GM18951 (cell line): ENCODE measurements at regions not wholly inside any gene's neighbourhood (a gene's known extent, or its start where the extent isn't known, plus 50 kb on each side); places are given as distances from the start of the nearest gene placed in this dataset.

Experiments used
- POLR2A ChIP-seq: IDR thresholded peaks from 4 replicates; pipeline ENCODE4 v1.6.1; 2011; ENCODE audit warnings: mild to moderate bottlenecking; ENCODE audit not compliant: insufficient read length, insufficient read depth; ENCODE audit errors: extremely low read depth
- in situ Hi-C: fragments of 300-500 bp; cut with MboI; formaldehyde crosslinking; loops from one replicate; pipeline ENCODE4 v1.12.0; 2022; ENCODE audit warnings: low sequenced_read_pairs, mixed read lengths, inconsistent platforms; ENCODE audit not compliant: unreplicated experiment

DNA sequence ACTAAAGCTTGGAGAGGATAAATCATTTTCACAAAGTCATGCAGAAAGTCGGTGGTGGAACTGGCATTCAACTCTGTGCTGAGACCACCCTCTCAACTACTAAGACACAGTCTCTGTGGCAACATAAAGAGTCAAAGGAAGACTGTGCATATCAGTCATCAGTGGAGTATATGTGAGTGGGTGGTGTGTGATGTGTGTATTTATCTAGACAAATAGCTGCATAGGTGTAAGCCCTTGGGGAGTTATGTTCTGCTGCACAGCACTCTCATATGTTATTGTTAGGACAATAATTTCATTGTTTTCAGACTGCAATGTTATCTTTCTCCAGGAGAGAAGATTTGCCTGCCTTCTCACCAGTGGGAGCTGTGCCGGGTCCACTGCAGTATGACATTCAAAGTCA, 186.3 kb upstream of the HNRNPA3 start:
- TF ChIP-seq POLR2A = no peak
- in situ Hi-C loops = no loop called here

DNA sequence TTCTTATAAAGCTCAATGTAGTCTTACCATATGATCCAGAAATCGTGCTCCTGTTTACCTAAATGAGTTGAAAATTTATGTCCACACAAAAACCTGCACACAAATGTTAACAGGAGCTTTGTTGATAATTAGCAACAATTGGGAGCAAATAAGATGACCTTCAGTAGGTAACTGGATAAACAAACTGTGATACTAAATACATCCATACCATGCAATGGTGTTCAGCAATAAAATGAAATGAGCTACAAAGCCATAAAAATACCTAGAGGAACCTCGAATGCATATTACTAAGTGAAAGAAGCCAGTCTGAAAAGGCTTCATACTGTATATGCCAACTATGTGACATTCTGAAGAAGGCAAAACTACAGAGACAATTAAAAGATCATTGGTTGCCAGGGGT, 185.6 kb upstream of the HNRNPA3 start:
- in situ Hi-C loops = no loop called here
- no peak for TF ChIP-seq POLR2A

GRCh38 chr2:177028296-177028695, 184.3 kb upstream of the HNRNPA3 start:
- no peak for TF ChIP-seq POLR2A
- in situ Hi-C loops = no loop called here

DNA sequence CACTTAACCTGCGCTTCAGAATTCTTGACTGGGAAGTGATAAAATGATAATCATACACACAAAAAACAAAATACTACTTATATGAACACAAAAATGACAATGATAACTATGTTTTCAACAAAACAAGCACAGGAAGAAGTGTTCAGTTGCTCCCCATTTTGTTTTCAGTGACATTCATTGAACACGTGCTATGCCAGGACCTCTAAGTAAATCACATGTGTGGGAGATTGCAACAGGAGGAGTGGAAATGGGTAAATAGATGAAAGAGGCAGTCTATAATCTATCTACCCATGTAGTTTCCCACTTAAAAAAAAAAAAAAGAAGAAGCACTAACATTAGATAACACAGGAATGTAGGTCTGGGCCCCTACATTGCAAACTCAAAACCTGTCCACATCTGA, 183.5 kb upstream of the HNRNPA3 start:
- in situ Hi-C loops = no loop called here
- no peak for TF ChIP-seq POLR2A

DNA sequence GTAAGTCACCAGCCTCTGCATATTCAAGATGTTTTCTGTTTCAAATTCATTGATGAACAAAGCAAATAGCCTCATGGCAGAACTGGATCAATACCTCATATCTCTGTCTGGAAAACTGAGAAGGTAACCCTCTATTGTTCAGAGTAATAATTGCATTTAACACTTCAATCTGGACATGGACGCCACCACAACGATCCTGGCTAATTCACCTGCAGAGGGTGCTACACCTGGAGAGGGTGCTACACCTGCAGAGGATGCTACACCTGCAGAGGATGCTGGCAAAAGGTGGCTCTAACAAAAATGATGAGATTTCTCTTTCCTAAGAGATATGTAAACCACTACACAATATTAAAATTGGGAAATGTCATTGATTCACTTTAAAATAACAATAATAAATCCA, 183.1 kb upstream of the HNRNPA3 start:
- in situ Hi-C loops = no loop called here
- TF ChIP-seq POLR2A = no peak

GRCh38 chr2:177029901-177030300, 182.7 kb upstream of the HNRNPA3 start:
- in situ Hi-C loops = no loop called here
- no peak for TF ChIP-seq POLR2A

DNA sequence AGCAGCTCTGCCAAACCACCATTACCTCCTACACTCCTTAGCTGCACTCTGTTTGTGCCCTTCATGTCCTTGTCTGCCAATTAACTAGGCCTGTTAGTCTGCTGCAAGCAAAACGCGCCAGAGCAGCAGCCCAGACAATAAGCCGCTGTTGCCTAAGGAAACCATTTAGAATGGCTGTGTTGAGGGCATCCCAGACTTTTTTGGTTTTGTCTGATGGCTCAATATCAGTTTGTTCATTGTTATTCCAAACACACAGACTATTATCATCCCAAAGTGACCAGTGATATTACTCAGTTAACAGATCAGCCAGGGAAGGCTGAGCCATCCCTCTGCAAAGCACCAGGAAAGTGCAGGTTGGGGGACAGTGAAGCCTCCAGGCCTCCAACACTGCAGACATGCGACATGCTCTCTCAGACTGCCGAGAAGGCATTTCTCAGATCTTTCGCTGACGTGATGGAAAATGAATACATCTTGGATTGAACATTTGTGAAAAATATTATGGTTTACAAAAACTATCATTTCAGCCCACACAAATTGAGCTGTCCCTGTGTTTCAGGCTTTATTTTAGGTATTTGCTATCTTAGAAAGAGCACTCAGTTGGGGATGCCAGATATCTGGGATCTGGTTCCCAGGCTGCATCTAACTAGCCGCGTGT, 182.0 kb upstream of the HNRNPA3 start:
- no peak for TF ChIP-seq POLR2A
- in situ Hi-C loops = no loop called here

DNA sequence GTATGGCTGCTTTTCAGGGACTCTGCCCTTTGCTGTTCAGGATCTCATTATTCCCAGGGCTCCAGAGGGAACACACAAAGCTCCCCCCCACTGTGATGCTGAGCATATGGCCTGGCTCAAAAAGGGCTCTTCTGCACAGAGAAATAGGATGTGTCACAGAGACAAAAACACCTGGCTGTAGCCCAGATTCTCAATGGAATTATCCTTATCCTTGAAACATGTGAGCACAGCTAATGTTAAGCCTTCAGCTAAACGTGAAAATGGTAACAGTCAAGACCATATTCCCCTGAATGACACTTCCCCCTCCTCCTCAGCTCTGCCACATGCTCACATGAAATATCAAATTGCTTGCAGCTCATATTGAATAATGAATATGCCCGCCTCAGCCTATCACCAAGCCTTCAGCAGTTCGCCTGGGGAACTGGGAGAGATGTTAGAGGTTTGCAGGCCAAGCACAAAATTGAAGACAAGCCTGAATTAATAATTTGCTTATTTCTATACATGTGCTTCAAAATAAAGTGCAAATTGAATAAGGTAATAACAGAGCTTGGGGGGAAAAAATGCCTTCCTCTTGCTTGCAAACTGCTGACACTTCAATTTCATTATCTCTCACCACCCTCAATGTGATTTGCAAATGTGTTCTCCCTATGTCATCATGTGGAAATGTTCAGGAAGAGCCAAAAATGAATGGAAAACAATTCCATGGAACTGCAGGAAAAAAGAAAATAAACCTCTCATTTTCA, 181.0 kb upstream of the HNRNPA3 start:
- in situ Hi-C loops = no loop called here
- TF ChIP-seq POLR2A = no peak

DNA sequence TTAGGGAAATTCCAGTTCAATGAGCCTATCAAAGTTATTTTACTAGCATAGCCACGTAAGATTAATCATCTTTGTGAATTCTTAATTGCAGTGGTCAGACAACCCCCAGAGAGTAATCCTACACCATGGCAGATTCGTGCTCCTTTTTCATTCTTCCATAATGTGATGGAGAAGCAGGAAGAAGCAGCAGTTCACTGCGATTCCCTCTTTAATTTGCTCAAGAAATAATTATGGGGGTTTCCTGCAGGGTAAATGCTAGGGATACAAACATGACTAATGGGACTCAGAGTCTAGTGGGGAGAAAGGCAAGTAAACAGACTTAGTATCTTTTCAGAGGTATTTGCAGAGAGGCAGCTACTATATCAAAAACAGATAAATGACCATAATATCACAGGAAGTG, 175.8 kb upstream of the HNRNPA3 start:
- no peak for TF ChIP-seq POLR2A
- in situ Hi-C loops = no loop called here

- TF ChIP-seq POLR2A = no peak
- in situ Hi-C loops = no loop called here
Measured at GRCh38 chr2:177037569-177037968, 175.0 kb upstream of the HNRNPA3 start.

GRCh38 chr2:177038787-177039484, 173.7 kb upstream of the HNRNPA3 start:
- TF ChIP-seq POLR2A = no peak
- in situ Hi-C loops = no loop called here

GRCh38 chr2:177042311-177042710, 170.3 kb upstream of the HNRNPA3 start:
- in situ Hi-C loops = no loop called here
- TF ChIP-seq POLR2A = no peak

GRCh38 chr2:177044671-177045070, 167.9 kb upstream of the HNRNPA3 start:
- in situ Hi-C loops = no loop called here
- no peak for TF ChIP-seq POLR2A

- TF ChIP-seq POLR2A = no peak
- in situ Hi-C loops = no loop called here
Measured at GRCh38 chr2:177048981-177049380, 163.6 kb upstream of the HNRNPA3 start.

DNA sequence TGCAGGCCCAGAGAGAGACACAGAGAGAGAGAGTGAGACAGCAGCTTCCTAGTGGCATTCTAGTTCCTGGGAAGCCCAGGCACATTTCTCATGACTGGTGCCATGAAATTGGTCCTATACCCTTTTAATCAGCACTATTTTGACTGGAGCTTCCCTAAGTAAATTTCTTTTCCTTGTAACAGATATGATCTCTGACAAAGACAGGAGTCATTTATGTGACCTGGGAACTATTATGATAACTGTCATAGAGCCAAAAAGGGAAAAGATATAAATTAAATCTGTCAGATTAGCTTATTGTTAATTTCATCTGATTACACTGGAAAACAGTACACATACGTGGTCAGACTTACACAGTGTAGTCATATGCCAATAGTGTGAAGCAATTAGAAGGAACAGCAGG, 161.3 kb upstream of the HNRNPA3 start:
- no peak for TF ChIP-seq POLR2A
- in situ Hi-C loops = no loop called here
